GM19099 (cell line): ENCODE measurements at regions not wholly inside any gene's neighbourhood (a gene's known extent, or its start where the extent isn't known, plus 50 kb on each side); places are given as distances from the start of the nearest gene placed in this dataset.

ENCODE experiments used
- POLR2A ChIP-seq: IDR thresholded peaks from 3 replicates; pipeline ENCODE4 v1.6.1; 2011; ENCODE audit warnings: low read depth; ENCODE audit not compliant: insufficient read length; ENCODE audit errors: extremely low read depth

- no peak for TF ChIP-seq POLR2A
Measured at GRCh38 chr13:105030851-105031250, 1504.6 kb downstream of the EFNB2 start.

GRCh38 chr13:105019073-105019472 is 1516.4 kb downstream of the EFNB2 start:
- no peak for TF ChIP-seq POLR2A

- no peak for TF ChIP-seq POLR2A
Measured at GRCh38 chr13:105016266-105016665, 1519.2 kb downstream of the EFNB2 start.

- no peak for TF ChIP-seq POLR2A
Measured at GRCh38 chr13:105008604-105009003, 1526.9 kb downstream of the EFNB2 start.

GRCh38 chr13:105007166-105007808 is 1528.2 kb downstream of the EFNB2 start:
- TF ChIP-seq POLR2A, result no peak

- no peak for TF ChIP-seq POLR2A
Measured at GRCh38 chr13:104996022-104996421, 1539.4 kb downstream of the EFNB2 start.

- TF ChIP-seq POLR2A, result no peak
Measured at GRCh38 chr13:104993708-104994107, 1541.8 kb downstream of the EFNB2 start.

- no peak for TF ChIP-seq POLR2A
Measured at GRCh38 chr13:104987621-104988020, 1547.8 kb downstream of the EFNB2 start.

- no peak for TF ChIP-seq POLR2A
Measured at GRCh38 chr13:104984296-104984818, 1551.1 kb downstream of the EFNB2 start.

GRCh38 chr13:104983601-104984000 is 1551.9 kb downstream of the EFNB2 start:
- TF ChIP-seq POLR2A, result no peak

- no peak for TF ChIP-seq POLR2A
Measured at GRCh38 chr13:104980586-104980985, 1554.9 kb downstream of the EFNB2 start.

GRCh38 chr13:104979281-104980030 is 1556.0 kb downstream of the EFNB2 start:
- no peak for TF ChIP-seq POLR2A

GRCh38 chr13:104976986-104977385 is 1558.5 kb downstream of the EFNB2 start:
- no peak for TF ChIP-seq POLR2A

GRCh38 chr13:104975272-104975671 is 1560.2 kb downstream of the EFNB2 start:
- no peak for TF ChIP-seq POLR2A

- no peak for TF ChIP-seq POLR2A
Measured at GRCh38 chr13:104968876-104969275, 1566.6 kb downstream of the EFNB2 start.
